Mammary epithelial cell (primary cell): ENCODE measurements at regions not wholly inside any gene's neighbourhood (a gene's known extent, or its start where the extent isn't known, plus 50 kb on each side); places are given as distances from the start of the nearest gene placed in this dataset.

Experiments
- EZH2 ChIP-seq: IDR thresholded peaks from 2 replicates; pipeline ENCODE4 v1.6.1; 2012; ENCODE audit warnings: low read length, inconsistent platforms, borderline replicate concordance
- TF ChIP-seq, protein P1 (sequence below), 2 donors: IDR thresholded peaks in 1 of 2; conservative IDR thresholded peaks in 1 of 2; 2 replicates each; pipeline ENCODE4 v1.5.1; 2011 to 2012; ENCODE audit warnings: inconsistent platforms in 2 of 2, low read length in 2 of 2, mild to moderate bottlenecking in 2 of 2, control low read depth in 1 of 2, low read depth in 1 of 2; ENCODE audit not compliant: insufficient read depth in 1 of 2; ENCODE audit errors: extremely low read depth in 1 of 2

DNA sequence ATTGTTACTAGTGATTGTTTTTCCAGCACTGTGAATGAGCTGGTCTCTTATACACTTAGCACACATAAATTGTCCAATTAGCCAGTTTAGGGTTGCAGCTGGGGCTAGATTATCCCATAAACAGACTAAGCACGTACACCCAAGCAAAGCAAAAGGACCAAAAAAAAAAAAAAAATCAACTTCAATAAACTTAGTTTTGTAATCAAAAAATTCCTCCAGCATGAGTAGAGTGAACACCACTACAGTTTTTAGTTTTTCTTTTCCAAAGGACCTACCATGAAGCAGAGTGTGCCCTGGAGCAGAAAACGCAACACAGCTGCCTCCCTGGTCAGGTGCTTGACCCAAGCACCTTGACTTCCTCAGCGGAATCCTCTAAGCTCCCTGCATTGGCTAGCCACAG lies 249.4 kb upstream of the SLC14A2 start:
- TF ChIP-seq, protein P1, sequence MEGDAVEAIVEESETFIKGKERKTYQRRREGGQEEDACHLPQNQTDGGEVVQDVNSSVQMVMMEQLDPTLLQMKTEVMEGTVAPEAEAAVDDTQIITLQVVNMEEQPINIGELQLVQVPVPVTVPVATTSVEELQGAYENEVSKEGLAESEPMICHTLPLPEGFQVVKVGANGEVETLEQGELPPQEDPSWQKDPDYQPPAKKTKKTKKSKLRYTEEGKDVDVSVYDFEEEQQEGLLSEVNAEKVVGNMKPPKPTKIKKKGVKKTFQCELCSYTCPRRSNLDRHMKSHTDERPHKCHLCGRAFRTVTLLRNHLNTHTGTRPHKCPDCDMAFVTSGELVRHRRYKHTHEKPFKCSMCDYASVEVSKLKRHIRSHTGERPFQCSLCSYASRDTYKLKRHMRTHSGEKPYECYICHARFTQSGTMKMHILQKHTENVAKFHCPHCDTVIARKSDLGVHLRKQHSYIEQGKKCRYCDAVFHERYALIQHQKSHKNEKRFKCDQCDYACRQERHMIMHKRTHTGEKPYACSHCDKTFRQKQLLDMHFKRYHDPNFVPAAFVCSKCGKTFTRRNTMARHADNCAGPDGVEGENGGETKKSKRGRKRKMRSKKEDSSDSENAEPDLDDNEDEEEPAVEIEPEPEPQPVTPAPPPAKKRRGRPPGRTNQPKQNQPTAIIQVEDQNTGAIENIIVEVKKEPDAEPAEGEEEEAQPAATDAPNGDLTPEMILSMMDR (conservative IDR thresholded peaks at IDR 0.05 in 1 of 2, IDR thresholded peaks at IDR 0.05 in 1 of 2; ENCODE audit: extremely low read depth in 1 of 2, insufficient read depth in 1 of 2, low read depth in 1 of 2, low read length in 2 of 2) = no peak
- no peak for TF ChIP-seq EZH2
